CD4-positive, alpha-beta T cell treated with Interleukin-15 for 4 hours (primary cell): ENCODE measurements at regions not wholly inside any gene's neighbourhood (a gene's known extent, or its start where the extent isn't known, plus 50 kb on each side); places are given as distances from the start of the nearest gene placed in this dataset.
"Not testable (repeated sequence)": the region's sequence is repeated elsewhere in the genome, so short reads cannot be mapped to it uniquely, and the experiment has no call there.

Experiments used
- DNase-seq: peaks from one replicate; pipeline ENCODE4 v3.0.0-alpha.2; 2020; ENCODE audit warnings: low spot score

DNA sequence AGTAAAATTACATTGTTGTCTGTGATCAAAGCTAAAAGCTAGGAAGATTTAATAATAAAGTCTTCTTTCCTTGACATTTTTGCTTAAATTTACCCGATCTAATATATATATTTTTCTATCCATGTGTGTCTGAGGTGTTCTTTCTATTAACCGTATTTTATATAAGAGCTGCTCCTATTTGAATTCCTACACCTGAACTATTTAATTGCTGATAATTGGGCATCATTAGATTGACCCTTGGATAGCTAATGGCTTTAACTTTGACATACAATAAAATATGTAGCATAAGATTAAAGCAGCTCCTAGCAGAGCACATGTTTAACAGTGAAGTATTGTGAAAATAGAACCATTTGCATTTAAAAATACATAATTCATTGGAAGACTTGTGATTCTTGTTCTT, 792.7 kb downstream of the MAT2B start:
- no peak for DNase-seq

DNA sequence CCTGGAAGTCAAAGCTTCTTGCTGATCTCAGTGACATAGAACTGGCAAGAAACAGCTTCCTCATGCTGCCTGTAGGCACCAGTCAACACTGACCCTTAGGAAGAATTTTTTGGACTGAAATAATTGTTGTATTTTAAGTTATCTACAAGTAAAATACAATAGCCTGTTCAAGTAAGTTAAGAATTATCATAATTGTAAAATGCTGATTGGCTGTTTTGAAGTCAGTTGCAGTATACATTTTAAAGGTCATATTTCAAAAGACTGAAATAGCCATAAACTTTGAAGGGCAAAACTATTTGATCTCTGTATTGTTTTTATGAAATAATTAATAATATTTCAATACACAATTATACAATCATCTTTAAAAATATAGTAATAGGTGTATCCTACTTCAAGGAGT, 794.9 kb downstream of the MAT2B start:
- no peak for DNase-seq

DNA sequence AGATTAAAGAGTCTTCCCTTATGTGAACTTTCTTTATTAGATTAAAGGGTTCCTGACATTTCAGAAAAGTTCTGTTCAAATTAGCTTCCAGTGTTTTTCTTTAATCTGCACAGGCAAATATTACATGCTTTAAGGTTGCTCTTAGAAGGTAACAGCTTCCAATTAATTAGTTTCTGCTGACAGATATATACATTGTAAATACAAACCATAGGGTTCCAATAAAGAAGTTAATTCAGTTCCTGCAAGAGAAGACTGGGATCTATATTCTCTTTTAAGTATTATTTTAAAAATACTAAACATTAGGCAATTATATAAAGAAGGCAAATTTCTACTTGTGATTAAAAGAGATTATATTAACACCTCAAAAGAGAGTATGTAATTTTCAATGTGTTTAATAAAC, 795.7 kb downstream of the MAT2B start:
- no peak for DNase-seq

DNA sequence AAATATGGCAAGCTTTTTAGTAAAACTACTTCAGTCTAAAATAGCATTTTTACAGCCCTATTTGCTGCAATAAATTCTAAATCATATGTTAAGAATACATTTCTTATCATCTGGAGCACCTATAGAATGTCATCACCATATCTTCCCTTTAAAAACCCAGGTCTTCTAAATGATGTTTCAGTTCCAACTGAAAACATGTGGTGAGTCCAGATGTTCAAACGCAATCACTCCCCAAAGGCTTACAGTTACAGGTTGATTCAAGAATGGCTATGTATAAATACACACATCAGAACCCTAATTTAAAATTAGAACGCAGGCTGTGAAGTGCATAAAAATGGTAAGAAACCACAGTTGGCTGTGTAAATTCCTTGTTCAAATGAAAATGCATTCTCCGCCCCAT, 796.3 kb downstream of the MAT2B start:
- no peak for DNase-seq

DNA sequence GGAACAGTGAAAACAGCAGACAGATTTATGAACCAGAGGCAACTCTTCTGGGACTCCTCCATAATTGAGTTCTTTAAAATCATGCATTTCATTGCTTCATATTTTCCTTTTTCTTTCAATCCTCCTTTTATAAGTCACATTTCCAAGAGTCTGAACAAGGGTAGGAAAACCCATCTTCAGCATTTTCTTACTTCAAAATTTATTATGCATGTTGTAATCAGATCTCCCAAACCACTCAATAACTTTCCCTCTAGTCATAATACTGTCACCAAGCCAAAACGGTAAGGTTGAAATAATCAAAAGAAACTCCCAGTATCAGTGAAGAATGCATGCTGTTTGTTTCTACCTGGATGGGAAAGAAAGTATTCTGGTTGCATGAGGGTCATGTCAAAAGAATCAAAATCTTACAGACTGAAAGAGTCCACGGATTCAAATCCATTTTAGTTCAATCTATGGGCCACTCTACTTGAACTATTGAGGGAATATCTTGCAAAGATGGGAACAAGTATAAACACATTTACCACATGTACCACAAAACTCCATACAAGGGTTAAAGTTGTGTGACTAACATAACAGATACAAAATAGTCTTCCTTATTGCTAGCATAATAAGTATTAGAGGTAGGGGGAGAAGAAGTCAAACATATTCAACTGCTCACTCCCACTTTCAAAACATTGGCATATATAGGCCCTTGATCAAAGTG, 797.3 kb downstream of the MAT2B start:
- no peak for DNase-seq

DNA sequence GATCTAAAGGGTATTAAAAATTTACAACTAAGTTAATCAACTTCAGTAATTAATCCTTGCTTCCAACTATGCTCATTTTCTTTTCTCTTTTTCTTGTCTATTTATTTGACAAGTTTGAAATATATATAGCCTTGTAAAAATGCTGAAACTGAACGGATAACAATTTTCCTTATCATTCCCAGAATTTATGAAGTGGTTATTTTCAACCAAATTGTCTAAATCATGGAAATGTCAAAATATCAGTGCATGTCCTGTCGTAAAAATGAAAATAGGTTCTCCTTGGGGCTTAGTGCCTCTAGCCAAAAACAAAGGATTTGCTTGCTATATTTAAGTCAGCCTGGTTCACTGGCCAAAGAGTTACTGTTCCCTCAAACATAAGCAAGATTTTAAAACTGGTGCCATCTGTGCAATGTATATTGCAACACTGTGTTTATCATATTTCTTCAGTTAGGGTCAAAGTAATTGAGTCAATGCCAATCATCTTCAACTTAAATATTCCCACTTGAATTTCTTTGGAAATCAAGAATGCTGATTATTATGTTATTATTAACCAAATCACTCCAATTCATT, 798.3 kb downstream of the MAT2B start:
- DNase-seq, result no peak

DNA sequence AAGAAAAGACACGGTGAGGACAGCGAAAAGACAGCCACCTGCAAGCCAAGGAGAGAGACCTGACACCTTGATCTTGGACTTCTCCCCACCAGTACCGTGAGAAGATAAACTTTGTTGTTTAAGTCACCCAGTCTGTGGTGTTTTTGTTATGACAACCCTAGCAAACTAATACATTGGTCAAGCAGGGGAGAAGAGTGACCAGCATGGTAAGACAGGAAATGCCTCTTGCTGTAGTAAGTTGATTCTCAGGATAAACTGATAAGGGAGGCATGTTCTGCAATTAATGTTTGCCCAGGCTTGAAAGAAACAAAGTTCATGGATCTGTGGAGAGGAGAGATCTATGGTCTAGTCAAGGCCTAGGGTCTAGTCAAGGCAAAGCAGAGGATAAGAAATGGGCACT, 801.2 kb downstream of the MAT2B start:
- DNase-seq, result no peak

DNA sequence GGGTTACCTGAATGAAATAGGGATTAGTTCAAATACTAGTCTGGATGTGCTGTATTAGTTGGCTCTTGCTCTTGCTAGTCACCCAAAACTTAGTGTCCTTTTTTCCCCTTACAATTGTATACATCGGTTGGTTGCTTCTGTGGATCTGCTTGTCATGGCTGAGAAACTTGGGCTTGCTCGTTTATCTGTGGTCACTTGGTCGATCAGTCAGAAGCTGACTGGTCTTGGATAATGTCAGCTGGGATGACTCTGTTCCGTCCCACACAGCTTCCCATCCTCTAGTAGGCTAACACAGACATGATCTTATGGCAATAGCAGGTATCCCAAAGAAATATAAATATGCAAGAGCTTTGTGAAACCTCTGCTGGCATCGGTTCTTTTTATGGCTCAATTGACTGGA, 807.4 kb downstream of the MAT2B start:
- no peak for DNase-seq

DNA sequence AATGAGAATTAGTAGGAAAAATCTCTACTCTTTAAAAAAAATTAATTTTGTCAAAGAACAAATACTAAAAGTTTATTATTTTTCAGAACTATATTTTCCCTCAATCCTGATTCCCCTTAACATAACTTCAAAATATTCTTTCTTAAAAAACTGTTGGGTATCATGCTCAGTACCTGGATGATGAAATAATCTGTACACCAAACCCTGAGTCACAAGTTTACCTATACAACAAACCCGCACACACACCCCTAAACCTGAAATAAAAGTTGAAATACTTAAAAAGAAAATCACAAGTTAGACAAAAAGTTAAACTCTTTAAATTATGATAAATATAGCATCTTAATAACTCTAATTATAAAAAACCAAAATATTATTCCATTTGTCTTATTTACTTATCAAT, 812.3 kb downstream of the MAT2B start:
- no peak for DNase-seq

DNA sequence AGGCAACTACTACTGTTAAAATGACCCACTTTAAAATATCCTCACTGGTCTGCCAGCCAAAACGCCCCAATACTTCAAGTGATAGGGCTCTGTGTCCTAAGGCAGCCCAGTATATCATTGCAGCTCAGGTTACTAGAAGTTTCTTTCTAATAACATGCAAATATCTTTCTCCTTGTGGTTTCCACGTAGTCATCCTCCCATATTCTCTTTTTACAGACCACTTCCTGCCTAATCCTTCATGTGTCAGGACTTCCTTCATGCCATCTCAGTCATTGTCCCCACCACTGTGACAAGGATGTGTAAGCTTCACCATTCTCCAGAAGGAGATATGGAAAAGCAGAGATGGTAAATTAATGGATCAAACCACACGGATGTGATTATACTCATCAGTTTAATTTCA, 813.7 kb downstream of the MAT2B start:
- no peak for DNase-seq

DNA sequence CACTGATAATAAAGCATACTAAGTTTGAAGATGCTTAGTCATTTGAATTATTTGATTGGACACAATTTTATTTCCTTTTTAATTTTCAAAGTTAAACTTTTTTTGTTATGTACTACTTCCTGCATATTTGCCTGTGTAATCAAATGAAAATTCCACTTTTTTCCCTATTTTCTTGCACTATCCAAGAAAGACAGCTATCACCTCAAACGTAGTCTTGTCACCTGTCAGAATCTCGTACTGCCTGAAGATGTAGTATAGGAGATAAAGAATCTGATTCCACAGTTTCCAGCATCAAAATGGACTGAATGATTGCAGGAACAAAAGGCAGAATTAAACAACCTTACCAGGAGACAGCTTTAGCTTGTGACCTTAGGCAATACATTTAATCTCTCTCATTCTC, 818.8 kb downstream of the MAT2B start:
- no peak for DNase-seq

DNA sequence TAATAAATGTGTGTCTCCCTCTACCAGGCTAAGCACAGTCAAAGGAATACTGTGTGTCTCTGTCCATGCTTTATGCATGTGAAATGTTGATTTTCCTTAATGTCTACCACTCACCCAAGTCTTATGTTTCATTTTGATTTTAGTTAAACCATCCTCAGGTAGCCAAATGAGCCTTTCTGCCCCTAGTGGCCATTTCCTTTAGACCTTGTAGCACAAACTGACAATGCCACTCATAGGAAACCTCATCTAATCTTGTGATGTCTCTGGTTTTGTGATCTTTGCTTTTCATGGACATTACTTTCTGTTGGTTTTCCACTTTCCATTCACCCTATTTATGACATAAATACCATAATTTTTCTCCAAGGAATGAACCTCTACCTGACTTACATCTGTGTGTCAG, 820.8 kb downstream of the MAT2B start:
- DNase-seq, result no peak

DNA sequence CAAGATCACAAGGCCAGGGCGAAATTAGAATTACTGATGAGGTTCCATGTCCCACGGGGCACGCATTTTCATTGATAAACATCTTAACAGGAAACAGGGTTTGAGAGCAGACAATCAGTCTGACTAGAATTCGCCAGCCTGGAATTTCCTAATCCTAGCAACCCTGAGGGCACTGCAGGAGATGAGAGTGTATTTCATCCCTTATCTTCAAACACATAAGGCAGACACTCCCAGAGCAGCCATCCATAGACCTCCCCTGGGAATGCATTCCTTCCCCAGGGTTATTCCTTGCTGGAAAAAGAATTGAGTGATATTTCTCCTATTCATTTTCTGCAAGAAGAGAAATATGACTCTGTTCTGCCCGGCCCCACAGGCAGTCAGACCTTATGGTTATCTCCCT, 821.7 kb downstream of the MAT2B start:
- DNase-seq, result not testable (repeated sequence)

DNA sequence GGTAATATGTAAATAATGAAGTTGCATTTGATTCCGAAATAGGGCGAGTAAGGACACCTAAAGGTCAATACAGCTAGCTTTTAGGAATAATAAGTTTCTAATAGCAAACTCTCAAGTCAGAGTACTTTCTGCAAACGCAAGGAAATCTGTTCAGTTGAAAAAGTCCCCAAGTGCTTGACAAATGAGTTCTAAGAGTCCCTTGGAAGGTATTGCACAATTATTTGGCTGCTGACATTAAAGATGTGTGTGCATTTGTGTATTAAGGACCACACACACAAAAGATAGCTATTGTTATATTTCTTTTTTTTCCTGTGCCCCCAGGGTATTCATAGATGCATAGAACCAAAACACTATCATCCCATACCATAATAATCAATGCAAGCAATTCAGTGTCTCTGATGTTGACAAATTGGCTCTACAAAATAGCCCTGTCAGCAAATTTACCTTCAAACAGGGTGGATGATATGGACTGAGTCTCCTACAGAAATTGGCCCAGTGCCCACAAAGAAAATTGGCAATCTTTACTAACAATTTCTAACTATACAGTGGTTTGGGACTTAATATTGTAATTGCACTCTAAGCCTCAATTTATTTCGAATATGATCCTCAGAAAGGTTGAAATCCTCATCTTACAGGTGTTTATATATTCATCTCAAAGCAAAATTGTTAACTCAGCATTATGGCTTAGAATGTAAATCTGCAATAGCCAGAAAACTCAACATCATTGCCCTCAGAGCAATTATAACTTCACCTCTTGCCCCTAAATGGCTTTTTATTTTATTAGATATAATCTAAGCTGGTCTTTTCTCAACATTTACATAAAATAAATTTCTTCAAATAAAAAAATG, 827.2 kb downstream of the MAT2B start:
- DNase-seq, result no peak

DNA sequence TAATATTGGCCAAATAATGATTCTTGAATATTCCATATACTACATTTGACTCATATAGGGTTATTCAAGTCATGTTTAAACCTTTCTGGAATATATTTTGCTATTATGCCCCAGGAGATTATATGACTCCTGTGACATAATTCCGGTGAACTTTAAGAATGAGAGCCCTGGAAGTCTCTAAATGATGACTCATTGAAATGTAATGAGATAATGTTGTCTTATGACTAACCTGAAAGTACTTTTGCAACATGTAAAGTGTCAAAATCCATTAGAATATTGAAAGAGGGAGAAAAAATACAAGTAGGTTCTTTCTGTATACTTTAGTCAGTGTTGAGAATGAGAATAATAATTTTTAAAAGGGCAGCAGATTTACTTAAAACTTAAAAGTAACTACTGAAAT, 830.4 kb downstream of the MAT2B start:
- no peak for DNase-seq

DNA sequence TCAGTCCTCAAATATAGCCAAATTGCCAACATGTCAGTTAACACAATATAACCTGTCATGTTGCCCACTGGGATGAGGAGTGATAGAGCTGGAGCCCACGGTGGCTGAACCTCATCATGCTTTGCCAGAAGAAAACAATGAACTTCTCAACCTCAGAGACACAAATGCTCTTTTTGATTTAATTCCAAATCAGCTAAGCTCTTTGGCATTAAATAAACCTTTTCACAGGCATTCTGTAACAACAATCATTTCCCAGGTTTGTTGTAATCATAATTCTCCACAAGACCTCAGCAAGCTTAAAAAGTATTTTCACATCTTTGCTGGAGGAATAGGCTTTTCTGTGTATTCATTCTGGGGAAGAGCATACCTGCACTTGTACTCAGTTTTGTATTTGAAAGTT, 830.9 kb downstream of the MAT2B start:
- DNase-seq, result no peak

DNA sequence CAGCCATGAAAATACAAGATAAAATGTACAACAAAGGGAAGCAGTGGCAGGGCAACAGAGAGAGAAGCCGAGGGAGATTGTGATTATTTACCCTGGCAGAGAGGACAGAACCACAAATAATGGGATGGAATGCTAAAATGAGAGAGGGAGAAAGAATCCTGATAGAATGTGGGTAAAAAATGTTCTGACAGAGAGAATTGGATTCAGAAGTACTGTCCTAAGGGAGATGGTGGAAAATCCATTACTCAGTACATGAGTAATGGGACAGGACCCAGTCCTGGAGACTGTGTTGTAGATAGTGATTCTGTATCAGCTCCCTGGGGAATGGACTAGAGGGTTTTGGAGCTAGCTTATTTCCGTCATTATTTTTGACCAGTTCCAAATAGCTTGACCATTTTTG, 831.5 kb downstream of the MAT2B start:
- no peak for DNase-seq

DNA sequence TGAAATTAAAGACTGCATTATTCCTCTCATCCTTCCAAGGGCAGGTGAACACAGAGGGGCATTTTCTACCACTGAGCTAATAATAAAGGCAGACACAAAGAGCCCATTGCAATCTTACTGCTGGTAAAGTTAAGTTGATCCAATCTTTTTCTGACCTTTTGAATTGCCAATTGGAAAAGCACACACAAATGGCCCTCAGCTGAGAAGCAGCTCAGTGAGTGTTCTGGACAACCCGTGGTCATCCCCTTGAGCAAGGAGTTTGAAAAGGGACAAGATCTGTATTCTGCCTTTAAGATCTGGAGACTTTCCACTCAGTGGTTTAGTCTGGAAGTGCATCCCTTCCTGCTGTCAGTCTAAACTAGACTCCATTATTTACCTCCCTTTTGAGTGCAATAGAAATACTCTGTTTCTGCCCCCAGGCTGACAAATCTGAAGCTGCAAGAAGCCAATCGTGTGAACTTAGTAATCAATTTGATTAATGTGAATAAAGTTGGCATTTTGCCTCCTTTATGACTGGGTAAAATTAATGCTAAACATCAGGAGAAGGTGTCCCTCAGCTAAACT, 835.7 kb downstream of the MAT2B start:
- no peak for DNase-seq

DNA sequence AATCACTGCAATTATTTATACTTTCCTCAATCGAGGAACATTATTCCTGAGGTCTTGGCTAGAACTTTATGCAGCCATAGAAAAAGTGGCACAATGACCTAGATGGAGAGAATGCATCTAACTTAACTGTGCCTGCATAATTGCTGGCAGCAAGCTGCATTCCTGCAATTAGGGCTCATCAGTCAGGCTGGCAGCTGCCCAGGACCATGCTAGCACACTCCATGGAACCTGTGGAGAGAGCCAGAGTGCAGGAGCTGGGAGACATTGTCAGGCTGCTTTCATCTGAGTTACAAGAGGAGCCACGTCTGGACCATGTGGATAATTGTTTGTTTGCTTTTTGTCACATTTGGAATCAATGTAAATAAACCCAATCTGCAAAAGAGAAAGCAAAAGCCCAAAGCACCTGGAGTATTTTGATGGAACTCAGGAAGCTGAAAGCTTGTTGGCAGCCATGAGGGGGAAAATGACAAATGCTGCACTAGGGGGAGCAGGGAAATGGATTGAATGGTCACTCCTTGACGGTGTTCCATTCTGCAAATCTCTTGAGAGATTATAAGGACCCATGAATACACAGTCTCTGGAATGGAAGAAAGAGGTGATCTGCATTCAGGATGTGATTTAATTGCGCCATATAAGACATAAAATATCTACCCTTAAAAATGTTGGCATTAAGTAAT, 839.9 kb downstream of the MAT2B start:
- DNase-seq, result no peak

DNA sequence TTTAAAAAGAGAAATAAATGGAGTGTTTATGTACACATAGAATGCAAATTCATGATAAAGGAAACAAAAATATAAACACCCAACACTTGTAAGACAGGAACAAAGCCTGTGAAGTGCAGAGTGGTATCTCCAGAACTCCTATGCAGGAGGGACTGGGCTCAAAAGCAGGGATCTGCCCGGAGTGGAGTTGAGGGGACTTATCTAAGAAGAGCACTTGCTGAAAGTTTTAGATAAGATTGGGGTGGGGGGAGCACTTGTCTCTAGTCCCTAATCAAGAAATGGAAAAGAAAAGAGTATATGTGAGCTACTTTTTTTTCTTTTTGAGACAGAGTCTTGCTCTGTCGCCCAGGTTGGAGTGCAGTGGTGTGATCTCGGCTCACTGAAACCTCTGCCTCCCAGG, 840.4 kb downstream of the MAT2B start:
- no peak for DNase-seq

DNA sequence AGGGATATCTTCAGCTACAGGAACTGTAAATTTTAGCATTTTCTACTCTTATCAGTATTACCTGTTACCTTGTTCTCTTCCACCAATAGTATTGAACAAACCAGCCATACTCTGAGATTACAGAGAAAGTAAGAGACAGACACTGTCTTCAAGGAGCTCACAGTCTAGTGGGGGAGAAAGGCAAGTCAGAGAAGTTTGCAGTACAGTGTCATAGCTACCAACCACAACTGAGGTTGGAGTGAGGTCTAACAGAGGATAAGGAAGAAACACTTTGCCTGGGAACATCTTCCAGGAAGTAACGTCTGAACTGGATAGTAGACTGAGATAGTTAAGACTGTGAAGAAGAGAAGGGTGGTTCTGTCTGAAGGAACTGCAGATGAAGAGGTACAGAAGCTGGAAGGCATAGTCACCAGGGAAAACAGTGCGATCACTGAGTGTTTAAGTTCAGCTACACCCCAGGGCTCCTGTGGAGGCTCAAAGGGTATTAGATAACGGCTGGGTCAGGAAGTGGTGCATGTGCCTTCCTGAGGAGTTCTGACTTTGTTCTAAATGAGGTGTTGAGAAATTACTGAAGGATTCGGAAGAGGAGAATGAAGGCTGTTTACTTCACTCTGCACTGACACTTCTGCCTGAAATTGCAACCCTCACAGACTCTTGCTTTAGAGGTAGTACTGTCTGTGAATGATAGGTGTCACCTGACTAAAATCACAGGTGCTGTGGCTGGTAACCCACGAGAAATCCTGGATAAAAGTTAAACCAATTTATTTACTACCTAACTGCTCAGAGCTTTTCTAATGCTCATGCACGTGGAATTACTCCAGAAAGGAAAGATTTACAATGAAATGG, 841.6 kb downstream of the MAT2B start:
- DNase-seq, result no peak

DNA sequence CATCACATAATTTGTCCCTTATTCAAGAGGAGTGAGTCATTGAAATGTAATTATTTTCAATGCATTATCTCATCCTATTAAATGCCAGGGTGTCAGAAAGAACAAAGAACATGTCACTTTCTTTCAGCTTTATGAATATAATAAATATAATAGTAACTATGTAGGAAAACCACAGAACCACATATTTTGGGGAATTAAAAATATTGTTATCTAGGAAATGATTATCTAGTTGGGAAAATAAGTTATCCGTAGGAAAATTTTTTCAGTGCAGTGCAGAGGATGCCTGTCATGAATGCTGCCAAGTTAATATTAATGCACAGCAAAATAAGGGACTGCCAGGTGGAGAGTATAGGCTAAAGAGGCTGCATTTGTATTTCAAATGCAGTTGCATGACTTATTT, 844.8 kb downstream of the MAT2B start:
- no peak for DNase-seq
